Left lung (tissue), 4 donors: ENCODE measurements at regions not wholly inside any gene's neighbourhood (a gene's known extent, or its start where the extent isn't known, plus 50 kb on each side); places are given as distances from the start of the nearest gene placed in this dataset.

Source experiments
- ATAC-seq: fragments of 200-7000 bp; cut with Tn5 transposase; one replicate; pipeline ENCODE4 v1.9.1; 2020; ENCODE audit warnings: moderate library complexity
- DNase-seq, 4 donors: peaks; one replicate each; pipeline ENCODE4 v3.0.0-alpha.2; 2013 to 2020
- H3K27ac ChIP-seq, 2 donors: fragments of 200-600 bp; sonication (generic) in 1 of 2; one replicate each; pipeline versions ENCODE4 v1.5.0 to v1.8.0; 2020 to 2021
- H3K27me3 ChIP-seq, 2 donors: fragments of 200-600 bp; sonication (generic) in 1 of 2; one replicate each; pipeline versions ENCODE4 v1.5.0 to v1.8.0; 2020 to 2021
- H3K36me3 ChIP-seq, 2 donors: fragments of 200-600 bp; sonication (generic) in 1 of 2; one replicate each; pipeline versions ENCODE4 v1.5.0 to v1.8.0; 2020 to 2021
- H3K4me1 ChIP-seq, 2 donors: fragments of 200-600 bp; one replicate each; pipeline ENCODE4 v1.8.0; 2021
- H3K4me3 ChIP-seq, 2 donors: fragments of 200-600 bp; sonication (generic) in 1 of 2; one replicate each; pipeline versions ENCODE4 v1.5.0 to v1.8.0; 2020 to 2021; ENCODE audit warnings: mild to moderate bottlenecking in 1 of 2
- H3K9me3 ChIP-seq, 2 donors: fragments of 200-600 bp; sonication (generic) in 1 of 2; one replicate each; pipeline versions ENCODE4 v1.5.0 to v1.8.0; 2020 to 2021
- CTCF ChIP-seq, 2 donors: fragments of 200-600 bp; sonication (generic) in 1 of 2; IDR thresholded peaks; one replicate each; pipeline versions ENCODE4 v1.5.0 to v1.8.0; 2021; ENCODE audit warnings: antibody characterized with exemption in 2 of 2
- intact Hi-C, 2 donors: fragments of 100-400 bp; cut with DNase I; formaldehyde crosslinking; loops; one replicate each; pipeline versions ENCODE4 v1.11.2 to v1.14.2; 2022
- donor health status: DM: no; HTN: yes; CAD: no.
- donor health status: DM: no; HTN: no; CAD: no.

GRCh38 chr12:87304406-87304805 is 724.8 kb downstream of the C12orf50 start:
- intact Hi-C loops = no loop called here
- Histone ChIP-seq H3K4me3 (no peak overlapping the region), H3K27ac (no peak overlapping the region), H3K36me3 (no peaks in the 10 kb centered on the region), H3K9me3 (no peaks in the 10 kb centered on the region), H3K4me1 (no peaks in the 10 kb centered on the region), H3K27me3 (no peaks in the 10 kb centered on the region)
- ATAC-seq (no peak), DNase-seq (no peak)
- no peak for TF ChIP-seq CTCF (IDR thresholded peaks at IDR 0.05)

GRCh38 chr12:87303396-87304012 is 725.7 kb downstream of the C12orf50 start:
- no peak for DNase-seq
- intact Hi-C loops = no loop called here
- Histone ChIP-seq H3K27ac (no peak overlapping the region), H3K9me3 (no peaks in the 10 kb centered on the region), H3K27me3 (no peaks in the 10 kb centered on the region), H3K36me3 (no peaks in the 10 kb centered on the region), H3K4me1 (no peaks in the 10 kb centered on the region), H3K4me3 (no peak overlapping the region)
- TF ChIP-seq CTCF (IDR thresholded peaks at IDR 0.05) = no peak
- no peak for ATAC-seq

GRCh38 chr12:87302126-87302745 is 727.0 kb downstream of the C12orf50 start:
- TF ChIP-seq CTCF (IDR thresholded peaks at IDR 0.05) = no peak
- ATAC-seq = no peak
- no peak overlapping the region for H3K4me3 ChIP-seq

GRCh38 chr12:87290505-87290904 is 738.7 kb downstream of the C12orf50 start:
- Histone ChIP-seq H3K27me3 (no peaks in the 10 kb centered on the region), H3K36me3 (no peaks in the 10 kb centered on the region), H3K4me3 (no peak overlapping the region), H3K9me3 (peaks cover 0 to 11% of the 10 kb centered on the region in 2 donors), H3K4me1 (no peaks in the 10 kb centered on the region), H3K27ac (no peak overlapping the region)
- intact Hi-C loops = no loop called here
- ATAC-seq = no peak
- no peak for TF ChIP-seq CTCF (IDR thresholded peaks at IDR 0.05)
- no peak for DNase-seq

More at GRCh38 chr12:87302126-87302745, 727.0 kb downstream of the C12orf50 start:
- Histone ChIP-seq H3K4me1 (no peaks in the 10 kb centered on the region), H3K27me3 (no peaks in the 10 kb centered on the region), H3K36me3 (no peaks in the 10 kb centered on the region), H3K27ac (no peak overlapping the region), H3K9me3 (no peaks in the 10 kb centered on the region)
- intact Hi-C loops = no loop called here
- DNase-seq = no peak

GRCh38 chr12:87283886-87284285 is 745.3 kb downstream of the C12orf50 start:
- intact Hi-C loops = no loop called here
- no peaks in the 10 kb centered on the region for H3K36me3 ChIP-seq
- H3K27me3 ChIP-seq = no peaks in the 10 kb centered on the region
- TF ChIP-seq CTCF (IDR thresholded peaks at IDR 0.05) = no peak
- no peaks in the 10 kb centered on the region for H3K9me3 ChIP-seq
- H3K4me3 ChIP-seq = no peak overlapping the region
- DNase-seq (peak in 2 of 4 donors; percentile 63 to 75), ATAC-seq (no peak)
- H3K4me1 ChIP-seq = no peaks in the 10 kb centered on the region
- H3K27ac ChIP-seq = no peak overlapping the region
